RWPE2 (cell line): ENCODE measurements at regions not wholly inside any gene's neighbourhood (a gene's known extent, or its start where the extent isn't known, plus 50 kb on each side); places are given as distances from the start of the nearest gene placed in this dataset.

Experiments used
- ATAC-seq: fragments of 200-7000 bp; cut with Tn5 transposase; 3 replicates; pipeline ENCODE4 v1.9.1; 2021; ENCODE audit warnings: low read depth
- DNase-seq: peaks from one replicate; pipeline ENCODE4 v3.0.0-alpha.2; 2020; ENCODE audit warnings: low spot score
- H3K27ac ChIP-seq: fragments of 450-650 bp; 2 replicates; pipeline ENCODE4 v1.5.1; 2017; ENCODE audit warnings: mild to moderate bottlenecking; ENCODE audit not compliant: poor library complexity, severe bottlenecking
- H3K27me3 ChIP-seq: fragments of 250-450 bp; sonication (Bioruptor Pico); 2 replicates; pipeline ENCODE4 v1.5.1; 2021; ENCODE audit warnings: mild to moderate bottlenecking, moderate library complexity; ENCODE audit not compliant: insufficient read depth, poor library complexity, severe bottlenecking
- H3K36me3 ChIP-seq: fragments of 250-450 bp; sonication (Bioruptor Pico); 2 replicates; pipeline ENCODE4 v1.5.1; 2020; ENCODE audit warnings: low read depth, mild to moderate bottlenecking, moderate library complexity
- H3K4me1 ChIP-seq: fragments of 250-450 bp; sonication (Bioruptor Pico); 2 replicates; pipeline ENCODE4 v1.5.1; 2021; ENCODE audit warnings: mild to moderate bottlenecking, moderate library complexity; ENCODE audit not compliant: insufficient read depth, poor library complexity, severe bottlenecking
- H3K4me3 ChIP-seq: fragments of 250-450 bp; sonication (Bioruptor Pico); 2 replicates; pipeline ENCODE4 v1.5.1; 2021; ENCODE audit warnings: mild to moderate bottlenecking, moderate library complexity; ENCODE audit not compliant: severe bottlenecking
- H3K9me3 ChIP-seq: fragments of 250-450 bp; sonication (Bioruptor Pico); 2 replicates; pipeline ENCODE4 v1.5.1; 2021; ENCODE audit warnings: mild to moderate bottlenecking, moderate library complexity; ENCODE audit not compliant: severe bottlenecking
- CTCF ChIP-seq: fragments of 450-650 bp; IDR thresholded peaks from one replicate; pipeline ENCODE4 v1.5.1; 2017; ENCODE audit warnings: mild to moderate bottlenecking, moderate library complexity; ENCODE audit not compliant: poor library complexity, severe bottlenecking

- H3K27me3 ChIP-seq: no peaks in the 10 kb centered on the region
- H3K36me3 ChIP-seq: no peaks in the 10 kb centered on the region
- no peak overlapping the region for H3K4me3 ChIP-seq
- DNase-seq (no peak), ATAC-seq (no peak)
- TF ChIP-seq CTCF: no peak
- H3K27ac ChIP-seq: no peak overlapping the region
- H3K4me1 ChIP-seq: no peaks in the 10 kb centered on the region
- no peaks in the 10 kb centered on the region for H3K9me3 ChIP-seq
These were observed 53.5 kb upstream of the ACTRT1 start for GRCh38 chrX:128105659-128106058.
